ENCODE measurements at regions not wholly inside any gene's neighbourhood (a gene's known extent, or its start where the extent isn't known, plus 50 kb on each side); places are given as distances from the start of the nearest gene placed in this dataset.

- TF ChIP-seq CEBPB (IDR thresholded peaks at IDR 0.05; ENCODE audit: low read depth): no peak
- TF ChIP-seq EZH2 (IDR thresholded peaks at IDR 0.05): no peak
Observed at GRCh38 chr10:29144126-29144525, 144.7 kb upstream of the LYZL1 start.

Measured in HCT116 (cell line).